Activated CD4-positive, alpha-beta T cell treated with anti-CD3 and anti-CD28 coated beads for 36 hours (primary cell): ENCODE measurements at regions not wholly inside any gene's neighbourhood (a gene's known extent, or its start where the extent isn't known, plus 50 kb on each side); places are given as distances from the start of the nearest gene placed in this dataset.
"Not testable (repeated sequence)": the region's sequence is repeated elsewhere in the genome, so short reads cannot be mapped to it uniquely, and the experiment has no call there.

ENCODE experiments used
- ATAC-seq: fragments of 200-7000 bp; cut with Tn5 transposase; one replicate; pipeline ENCODE4 v1.10.0; 2021; ENCODE audit warnings: mild to moderate bottlenecking, moderate library complexity
- CTCF ChIA-PET: fragments of 350-600 bp; sonication (Branson Sonifier 250); formaldehyde crosslinking; loops from one replicate; lab custom pipeline; 2021; ENCODE audit warnings: antibody characterized with exemption; lab: Charles Lee
- POLR2A ChIA-PET: fragments of 350-600 bp; sonication (Branson Sonifier 250); formaldehyde crosslinking; loops from one replicate; lab custom pipeline; 2021; ENCODE audit warnings: antibody characterized with exemption, inconsistent platforms; lab: Charles Lee
- DNase-seq: peaks from one replicate; pipeline ENCODE4 v3.0.0-alpha.2; 2020
- H3K27ac Mint-ChIP-seq: one replicate; pipeline ENCODE4 v1.8.0; 2021; ENCODE audit warnings: mixed read lengths
- H3K27me3 Mint-ChIP-seq: one replicate; pipeline ENCODE4 v1.8.0; 2021; ENCODE audit warnings: mixed read lengths
- H3K36me3 Mint-ChIP-seq: one replicate; pipeline ENCODE4 v1.8.0; 2021; ENCODE audit warnings: low read depth, mixed read lengths
- H3K4me1 Mint-ChIP-seq: one replicate; pipeline ENCODE4 v1.8.0; 2021; ENCODE audit warnings: mixed read lengths
- H3K4me3 Mint-ChIP-seq: one replicate; pipeline ENCODE4 v1.8.0; 2021; ENCODE audit warnings: mild to moderate bottlenecking, moderate library complexity, mixed read lengths
- H3K9me3 Mint-ChIP-seq: one replicate; pipeline ENCODE4 v1.8.0; 2021; ENCODE audit warnings: low read depth, mixed read lengths
- intact Hi-C, 2 experiments: fragments of 100-400 bp; cut with DNase I in 1 of 2; cut with micrococcal nuclease in 1 of 2; formaldehyde crosslinking; loops; one replicate each; pipeline versions ENCODE4 v1.14.2 to v1.15.1; 2022 to 2024; cut with DNase I, micrococcal nuclease

DNA sequence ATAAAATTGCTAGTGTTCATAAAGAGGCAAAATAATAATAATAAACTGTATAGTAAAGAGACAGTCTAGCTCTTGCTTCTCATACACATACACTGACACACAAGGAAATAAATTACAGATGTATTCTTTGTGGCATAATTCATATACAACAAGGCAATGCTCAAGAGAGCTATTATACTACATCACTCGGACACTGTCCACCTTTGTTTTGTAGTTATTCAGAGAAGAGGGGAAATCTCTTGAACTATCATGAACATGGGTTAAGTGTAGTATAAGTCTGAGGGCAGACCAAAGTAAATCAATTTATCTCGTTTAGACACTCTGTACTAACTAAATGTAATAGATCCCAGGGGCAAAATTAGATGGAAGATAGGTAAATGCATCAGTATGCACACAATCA, 72.7 kb upstream of the PHIP start:
- Mint-ChIP-seq H3K36me3 (no peaks in the 10 kb centered on the region), H3K4me1 (no peaks in the 10 kb centered on the region), H3K27ac (no peak overlapping the region), H3K4me3 (no peak overlapping the region), H3K9me3 (no peaks in the 10 kb centered on the region), H3K27me3 (peaks cover under 1% of the 10 kb centered on the region)
- CTCF ChIA-PET: no interaction called here
- ATAC-seq (no peak), DNase-seq (no peak)
- intact Hi-C loops: no loop called here
- POLR2A ChIA-PET: no interaction called here

DNA sequence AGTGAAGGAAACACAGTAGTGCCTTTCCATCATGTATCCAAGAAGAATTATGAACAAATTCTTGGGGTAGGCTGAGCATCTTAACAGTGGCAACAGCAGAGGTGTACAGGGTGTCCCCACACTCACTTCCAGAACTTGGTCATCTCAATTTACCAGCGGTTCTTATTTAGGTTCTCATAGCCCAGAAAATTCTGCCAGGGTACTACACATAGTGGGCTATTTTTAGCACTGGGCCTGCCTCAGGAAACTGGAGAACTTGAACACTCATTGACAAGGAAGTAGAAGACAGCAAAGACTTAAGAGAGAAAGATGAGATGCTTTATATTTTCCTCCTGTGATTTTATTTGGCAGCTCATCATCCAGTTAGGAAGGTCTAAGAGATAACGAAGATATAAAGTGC, 71.8 kb upstream of the PHIP start:
- intact Hi-C loops: no loop called here
- ATAC-seq (no peak), DNase-seq (no peak)
- ChIA-PET CTCF (no interaction called here), POLR2A (no interaction called here)
- Mint-ChIP-seq H3K27me3 (no peaks in the 10 kb centered on the region), H3K4me1 (no peaks in the 10 kb centered on the region), H3K4me3 (no peak overlapping the region), H3K9me3 (no peaks in the 10 kb centered on the region), H3K36me3 (no peaks in the 10 kb centered on the region), H3K27ac (no peak overlapping the region)

DNA sequence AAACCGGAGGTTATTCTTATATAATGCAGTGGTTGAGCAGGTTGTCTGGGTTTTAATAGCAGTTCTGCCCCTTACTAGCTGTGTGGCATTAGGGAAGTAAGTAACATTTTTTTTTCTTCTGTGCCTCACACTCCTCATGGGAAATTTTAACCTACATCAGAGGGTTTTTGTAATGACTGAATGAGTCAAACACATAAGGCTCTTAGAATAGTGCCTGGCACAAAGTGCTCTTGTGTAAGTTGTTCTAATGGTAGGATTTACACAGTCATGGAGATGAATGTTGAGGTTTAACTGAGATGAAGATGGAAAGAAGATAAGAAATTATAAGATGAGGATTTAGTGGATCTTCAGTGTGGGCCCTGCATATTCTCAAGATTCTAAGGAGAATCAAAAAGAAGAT, 68.4 kb upstream of the PHIP start:
- peaks cover 2% of the 10 kb centered on the region for H3K27me3 Mint-ChIP-seq
- H3K4me1 Mint-ChIP-seq: no peaks in the 10 kb centered on the region
- ATAC-seq: no peak
- H3K4me3 Mint-ChIP-seq: no peak overlapping the region
- H3K27ac Mint-ChIP-seq: no peak overlapping the region
- ChIA-PET POLR2A (no interaction called here), CTCF (no interaction called here)
- H3K36me3 Mint-ChIP-seq: no peaks in the 10 kb centered on the region
- intact Hi-C loops: no loop called here
- no peak for DNase-seq
- no peaks in the 10 kb centered on the region for H3K9me3 Mint-ChIP-seq

DNA sequence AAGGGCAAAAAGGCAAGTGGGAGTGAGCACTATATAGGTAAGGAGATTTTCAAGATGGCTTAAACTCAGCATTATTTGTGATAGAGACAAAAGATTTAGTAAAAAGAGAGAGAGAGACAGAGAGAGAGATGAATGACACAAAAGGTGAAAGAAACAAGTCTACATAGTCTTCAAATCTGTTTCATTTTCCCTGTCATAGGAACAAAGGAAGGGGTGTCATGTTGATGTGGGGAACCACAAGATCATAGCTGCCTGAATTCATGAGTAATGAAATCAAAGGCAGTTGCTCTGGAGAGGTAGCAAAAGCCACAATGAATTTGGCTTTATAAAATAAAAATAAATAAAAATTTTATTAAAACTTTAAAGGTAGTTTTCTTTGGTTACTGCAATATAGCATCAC, 67.2 kb upstream of the PHIP start:
- ATAC-seq (no peak), DNase-seq (no peak)
- H3K27me3 Mint-ChIP-seq: peaks cover 2% of the 10 kb centered on the region
- H3K9me3 Mint-ChIP-seq: no peaks in the 10 kb centered on the region
- H3K4me3 Mint-ChIP-seq: no peak overlapping the region
- H3K27ac Mint-ChIP-seq: no peak overlapping the region
- ChIA-PET CTCF (interaction anchor here (0.9 kb wide), 1 partner anchor 10 kb away, joined by 3 read pairs; no protein-coding TSS in a partner anchor), POLR2A (interaction anchor here (0.6 kb wide), 1 partner anchor 304 kb away, joined by 4 read pairs; no protein-coding TSS in a partner anchor)
- no peaks in the 10 kb centered on the region for H3K36me3 Mint-ChIP-seq
- intact Hi-C loops: no loop called here
- H3K4me1 Mint-ChIP-seq: no peaks in the 10 kb centered on the region

DNA sequence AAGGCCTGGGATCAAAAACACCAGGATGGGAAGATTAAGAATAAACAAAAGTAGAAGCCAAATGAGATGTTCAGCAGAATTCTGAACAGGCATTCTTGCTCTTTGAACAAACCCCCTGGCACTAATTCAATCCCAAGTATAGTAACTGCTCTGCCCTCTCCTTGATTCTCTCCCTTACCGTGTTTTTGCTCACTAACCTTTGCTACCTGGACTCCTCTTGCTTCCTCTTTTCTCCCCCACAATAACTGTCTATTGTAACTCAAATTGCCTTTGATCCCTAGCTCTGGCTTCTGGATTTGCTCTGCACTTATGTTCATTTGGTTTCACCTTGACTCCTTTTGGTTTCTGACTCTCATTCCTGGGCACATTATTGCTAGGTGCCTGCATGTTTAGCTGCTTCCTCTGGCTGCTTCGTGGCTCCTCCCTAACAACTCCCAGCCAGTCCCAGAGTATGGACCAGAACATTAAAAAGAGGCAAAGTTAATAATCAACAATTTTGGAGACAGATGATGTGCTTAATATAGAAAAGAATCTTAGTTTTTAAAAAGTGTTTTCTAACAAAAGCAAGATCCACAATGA, 65.4 kb upstream of the PHIP start:
- Mint-ChIP-seq H3K36me3 (no peaks in the 10 kb centered on the region), H3K27ac (no peak overlapping the region), H3K27me3 (peaks cover 2% of the 10 kb centered on the region), H3K4me1 (no peaks in the 10 kb centered on the region), H3K4me3 (no peak overlapping the region), H3K9me3 (no peaks in the 10 kb centered on the region)
- ChIA-PET CTCF (interaction anchor here (0.6 kb wide), 1 partner anchor 8 kb away, joined by 3 read pairs; no protein-coding TSS in a partner anchor), POLR2A (no interaction called here)
- intact Hi-C loops: no loop called here
- no peak for ATAC-seq
- no peak for DNase-seq

DNA sequence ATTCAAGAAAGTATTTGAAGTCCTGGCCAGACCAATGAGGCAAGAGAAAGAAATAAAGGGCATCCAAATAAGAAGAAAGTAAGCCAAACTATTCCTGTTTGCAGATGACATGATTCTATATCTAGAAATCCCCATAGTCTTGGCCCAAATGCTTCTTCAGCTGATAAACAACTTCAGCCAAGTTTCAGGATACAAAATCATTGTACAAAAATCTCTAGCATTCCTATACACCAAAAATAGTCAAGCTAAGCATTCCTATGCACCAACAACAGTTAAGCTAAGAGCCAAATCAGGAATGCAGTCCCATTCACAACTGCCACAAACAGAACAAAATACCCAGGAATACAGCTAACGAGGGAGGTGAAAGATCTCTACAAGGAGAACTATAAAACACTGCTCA, 60.1 kb upstream of the PHIP start:
- POLR2A ChIA-PET: no interaction called here
- Mint-ChIP-seq H3K27ac (no peak overlapping the region), H3K4me1 (no peaks in the 10 kb centered on the region), H3K27me3 (peaks cover 19% of the 10 kb centered on the region), H3K36me3 (peaks cover 4% of the 10 kb centered on the region), H3K4me3 (no peak overlapping the region), H3K9me3 (peaks cover 18% of the 10 kb centered on the region)
- no peak for DNase-seq
- intact Hi-C loops: no loop called here
- CTCF ChIA-PET: no interaction called here
- ATAC-seq: no peak

DNA sequence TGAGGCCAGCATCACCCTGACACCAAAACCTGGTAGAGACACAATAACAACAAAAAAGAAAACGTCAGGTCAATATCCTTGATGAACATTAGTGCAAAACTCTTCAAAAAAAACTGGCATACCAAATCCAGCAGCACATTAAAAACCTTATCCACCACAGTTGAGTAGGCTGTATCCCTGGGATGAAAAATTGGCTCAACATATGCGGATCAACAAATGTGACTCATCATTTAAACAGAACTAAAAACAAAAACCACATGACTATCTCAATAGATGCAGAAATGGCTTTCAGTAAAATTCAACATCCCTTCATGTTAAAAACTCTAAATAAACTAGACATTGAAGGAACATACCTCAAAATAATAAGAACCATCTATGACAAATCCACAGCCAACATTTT, 59.6 kb upstream of the PHIP start:
- Mint-ChIP-seq H3K9me3 (peaks cover 18% of the 10 kb centered on the region), H3K4me1 (no peaks in the 10 kb centered on the region), H3K27me3 (peaks cover 20% of the 10 kb centered on the region), H3K4me3 (no peak overlapping the region), H3K36me3 (peaks cover 4% of the 10 kb centered on the region), H3K27ac (no peak overlapping the region)
- ATAC-seq: no peak
- DNase-seq: no peak
- CTCF ChIA-PET: no interaction called here
- intact Hi-C loops: no loop called here
- POLR2A ChIA-PET: no interaction called here

DNA sequence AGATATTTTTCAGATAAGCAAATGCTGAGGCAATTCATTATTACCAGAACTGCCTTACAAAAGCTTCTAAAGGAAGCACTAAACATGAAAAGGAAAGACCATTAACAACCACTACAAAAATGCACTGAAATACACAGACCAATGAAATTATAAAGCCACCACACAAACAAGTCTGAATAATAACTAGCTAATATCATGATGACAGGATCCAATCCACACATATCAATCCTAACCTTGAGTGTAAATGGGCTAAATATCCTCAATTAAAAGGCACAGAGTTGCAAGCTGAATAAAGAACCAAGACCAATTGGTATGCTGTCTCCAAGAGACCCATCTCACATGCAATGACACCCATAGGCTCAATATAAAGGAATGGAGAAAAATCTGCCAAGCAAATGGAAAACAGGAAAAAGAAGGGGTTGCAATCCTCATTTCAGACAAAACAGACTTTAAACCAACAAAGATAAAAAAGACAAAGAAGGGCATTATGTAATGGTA, 58.0 kb upstream of the PHIP start:
- H3K9me3 Mint-ChIP-seq: peaks cover 18% of the 10 kb centered on the region
- ATAC-seq: no peak
- no peak for DNase-seq
- peaks cover 4% of the 10 kb centered on the region for H3K36me3 Mint-ChIP-seq
- H3K4me3 Mint-ChIP-seq: no peak overlapping the region
- H3K4me1 Mint-ChIP-seq: no peaks in the 10 kb centered on the region
- POLR2A ChIA-PET: no interaction called here
- intact Hi-C loops: no loop called here
- no peak overlapping the region for H3K27ac Mint-ChIP-seq
- H3K27me3 Mint-ChIP-seq: peaks cover 25% of the 10 kb centered on the region
- CTCF ChIA-PET: no interaction called here

DNA sequence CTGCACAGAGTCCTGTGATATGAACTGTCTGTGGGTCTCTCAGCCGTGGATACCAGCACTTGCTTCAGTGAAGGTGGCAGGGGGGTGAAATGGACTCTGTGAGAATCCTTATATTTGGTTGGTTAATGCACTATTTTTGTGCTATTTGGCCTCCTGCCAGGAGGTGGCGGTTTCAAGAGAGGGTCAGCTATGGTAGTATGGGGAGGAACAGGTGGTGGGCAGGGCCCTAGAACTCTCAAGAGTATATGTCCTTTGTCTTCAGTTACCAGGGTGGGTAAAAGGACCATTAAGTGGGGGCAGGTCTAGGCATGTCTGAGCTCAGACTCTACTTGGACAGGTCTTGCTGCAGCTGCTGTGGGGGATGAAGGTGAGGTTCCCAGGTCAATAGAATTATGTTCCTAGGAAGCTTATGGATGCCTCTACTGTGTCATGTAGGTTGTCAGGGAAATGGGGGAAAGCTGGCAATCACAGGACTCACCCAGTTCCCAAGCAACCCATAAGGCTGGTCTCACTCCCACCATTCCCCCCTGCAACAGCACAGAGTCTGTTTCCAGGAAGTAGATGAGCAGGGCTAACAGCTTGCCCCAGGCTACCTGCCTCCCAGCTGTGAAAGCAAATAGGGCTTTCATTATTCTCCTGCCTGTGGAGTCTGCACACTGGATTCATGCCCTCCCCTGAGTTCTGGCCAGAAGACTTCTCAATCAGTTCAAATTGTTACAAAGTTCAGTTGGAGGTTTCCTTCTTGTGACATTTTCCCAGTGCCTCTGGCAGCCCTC, 56.8 kb upstream of the PHIP start:
- H3K9me3 Mint-ChIP-seq: peaks cover 18% of the 10 kb centered on the region
- H3K36me3 Mint-ChIP-seq: peaks cover 4% of the 10 kb centered on the region
- intact Hi-C loops: no loop called here
- ChIA-PET CTCF (interaction anchor here (1.6 kb wide), 1 partner anchor 13 kb away, joined by 4 read pairs; no protein-coding TSS in a partner anchor), POLR2A (no interaction called here)
- no peak overlapping the region for H3K4me3 Mint-ChIP-seq
- no peak for DNase-seq
- peaks cover 25% of the 10 kb centered on the region for H3K27me3 Mint-ChIP-seq
- ATAC-seq: no peak
- no peak overlapping the region for H3K27ac Mint-ChIP-seq
- no peaks in the 10 kb centered on the region for H3K4me1 Mint-ChIP-seq

DNA sequence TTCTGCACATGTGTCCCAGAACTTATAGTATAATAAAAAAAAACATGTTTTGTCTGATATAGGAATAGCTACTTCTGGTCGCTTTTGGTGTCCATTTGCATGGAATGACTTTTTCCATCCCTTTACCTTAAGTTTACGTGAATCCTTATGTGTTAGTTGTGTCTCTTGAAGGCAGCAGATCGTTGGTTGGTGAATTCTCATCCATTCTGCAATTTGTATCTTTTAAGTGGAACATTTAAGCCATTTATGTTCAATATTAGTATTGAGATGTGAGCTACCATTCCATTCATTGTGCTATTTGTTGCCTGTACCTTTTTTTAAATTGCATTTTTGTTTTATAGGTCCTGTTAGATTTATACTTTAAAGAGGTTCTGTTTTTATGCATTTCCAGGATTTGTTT, 55.1 kb upstream of the PHIP start:
- Mint-ChIP-seq H3K9me3 (peaks cover 18% of the 10 kb centered on the region), H3K36me3 (peaks cover 4% of the 10 kb centered on the region), H3K4me1 (no peaks in the 10 kb centered on the region), H3K27me3 (peaks cover 26% of the 10 kb centered on the region), H3K4me3 (no peak overlapping the region), H3K27ac (no peak overlapping the region)
- intact Hi-C loops: no loop called here
- DNase-seq: no peak
- ATAC-seq: no peak
- POLR2A ChIA-PET: no interaction called here
- CTCF ChIA-PET: no interaction called here

DNA sequence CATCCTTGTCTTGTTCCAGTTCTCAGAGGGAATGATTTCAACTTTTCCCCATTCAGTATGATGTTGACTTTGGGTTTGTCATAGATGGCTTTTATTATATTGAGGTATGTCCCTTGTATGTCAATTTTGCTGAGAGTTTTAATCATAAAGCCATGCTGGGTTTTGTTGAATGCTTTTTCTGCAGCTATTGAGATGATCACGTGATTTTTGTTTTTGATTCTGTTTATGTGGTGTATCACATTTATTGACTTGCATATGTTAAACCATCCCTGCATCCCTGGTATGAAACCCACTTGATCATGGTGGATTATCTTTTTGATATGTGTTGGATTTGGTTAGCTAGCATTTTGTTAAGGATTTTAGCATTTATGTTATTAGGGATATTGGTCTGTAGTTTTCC, 53.2 kb upstream of the PHIP start:
- POLR2A ChIA-PET, ATAC-seq, H3K36me3 Mint-ChIP-seq, DNase-seq, H3K4me1 Mint-ChIP-seq, intact Hi-C loops, CTCF ChIA-PET, H3K27ac Mint-ChIP-seq, H3K4me3 Mint-ChIP-seq: not testable (repeated sequence)
- H3K27me3 Mint-ChIP-seq: peaks cover 20% of the 10 kb centered on the region
- H3K9me3 Mint-ChIP-seq: peaks cover 10% of the 10 kb centered on the region
